ENCODE measurements at regions not wholly inside any gene's neighbourhood (a gene's known extent, or its start where the extent isn't known, plus 50 kb on each side); places are given as distances from the start of the nearest gene placed in this dataset.
"Not testable (repeated sequence)": the region's sequence is repeated elsewhere in the genome, so short reads cannot be mapped to it uniquely, and the experiment has no call there.

- no peaks in the 10 kb centered on the region for H3K36me3 Mint-ChIP-seq (ENCODE audit: low read depth)
- DNase-seq = peak; percentile 5
- H3K9me3 Mint-ChIP-seq = no peaks in the 10 kb centered on the region
- peaks cover 3% of the 10 kb centered on the region for H3K27me3 Mint-ChIP-seq (ENCODE audit: low read depth, poor library complexity)
- peaks cover 11% of the 10 kb centered on the region for H3K4me1 Mint-ChIP-seq
- TF ChIP-seq CTCF (IDR thresholded peaks at IDR 0.05) = no peak
- H3K27ac Mint-ChIP-seq = peak overlapping the region; percentile 13
- H3K4me3 Mint-ChIP-seq = no peak overlapping the region
Observed at GRCh38 chr11:37908219-37908548, 1310.1 kb upstream of the RAG2 start.

- no peak for DNase-seq
- Mint-ChIP-seq H3K9me3 (no peaks in the 10 kb centered on the region), H3K27ac (no peak overlapping the region), H3K27me3 (ENCODE audit: low read depth, poor library complexity) (peaks cover 3% of the 10 kb centered on the region), H3K4me3 (no peak overlapping the region), H3K36me3 (ENCODE audit: low read depth) (no peaks in the 10 kb centered on the region), H3K4me1 (peaks cover 11% of the 10 kb centered on the region)
- TF ChIP-seq CTCF (IDR thresholded peaks at IDR 0.05) = no peak
Observed at GRCh38 chr11:37907436-37908218, 1309.6 kb upstream of the RAG2 start.

DNA sequence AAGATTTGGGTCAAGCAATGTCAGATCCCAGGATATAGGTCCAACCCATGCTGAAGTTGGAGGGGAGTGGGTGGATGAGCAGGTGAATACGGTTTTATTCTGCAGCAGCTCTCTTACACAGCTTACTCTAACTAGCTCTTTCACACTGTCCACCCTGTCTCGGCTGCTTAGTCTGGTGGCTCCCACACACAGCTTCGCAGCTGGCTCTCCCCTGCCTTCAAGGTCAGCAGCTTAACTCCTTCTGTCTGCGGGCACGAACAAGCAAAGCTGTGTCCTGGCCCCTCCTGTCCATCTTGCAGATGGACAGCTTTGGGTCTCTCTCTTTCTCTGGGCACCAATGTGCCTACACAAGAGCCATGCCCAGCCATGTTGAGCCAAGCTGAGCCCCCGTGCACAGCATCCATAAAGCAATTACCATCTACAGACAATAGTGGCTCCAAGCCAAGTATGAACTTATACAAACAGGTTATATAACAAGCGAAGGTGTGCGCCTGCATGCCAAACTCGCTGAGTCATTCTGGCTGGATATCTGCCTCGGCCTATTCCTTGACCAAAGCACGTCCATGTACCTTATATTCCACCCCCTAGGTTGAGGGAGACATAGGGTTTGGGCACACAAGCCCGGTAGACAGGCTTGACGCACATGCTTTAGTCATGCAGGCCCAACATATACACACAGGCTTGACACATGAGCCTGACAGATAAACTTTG is 1307.8 kb upstream of the RAG2 start:
- DNase-seq = no peak
- H3K27ac Mint-ChIP-seq = no peak overlapping the region

DNA sequence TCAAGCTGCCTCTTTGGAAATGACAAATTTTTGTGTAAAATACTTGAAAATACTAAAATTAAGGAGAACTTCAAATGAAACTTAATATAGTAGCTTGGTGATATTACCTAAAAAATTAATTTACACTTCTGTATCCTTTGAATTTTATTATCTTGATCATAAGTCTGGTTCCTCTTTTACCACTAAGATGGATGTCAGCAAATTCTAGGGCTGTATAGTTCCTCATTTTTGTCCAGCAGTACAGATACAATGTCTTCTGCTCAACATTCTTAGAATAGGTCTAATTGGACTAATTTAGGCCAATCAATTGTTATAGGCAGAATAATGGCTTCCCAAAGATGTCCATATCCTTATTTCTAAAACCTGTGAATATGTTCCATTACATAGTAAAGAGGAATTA is 1298.0 kb upstream of the RAG2 start:
- Mint-ChIP-seq H3K27ac (no peak overlapping the region), H3K27me3 (ENCODE audit: low read depth, poor library complexity) (no peaks in the 10 kb centered on the region), H3K4me1 (no peaks in the 10 kb centered on the region), H3K36me3 (ENCODE audit: low read depth) (no peaks in the 10 kb centered on the region), H3K9me3 (peaks cover 45% of the 10 kb centered on the region), H3K4me3 (no peak overlapping the region)
- no peak for TF ChIP-seq CTCF (IDR thresholded peaks at IDR 0.05)
- DNase-seq = no peak

More for the DNA sequence above, 1307.8 kb upstream of the RAG2 start:
- peaks cover 11% of the 10 kb centered on the region for H3K4me1 Mint-ChIP-seq
- H3K9me3 Mint-ChIP-seq = no peaks in the 10 kb centered on the region
- no peak for TF ChIP-seq CTCF (IDR thresholded peaks at IDR 0.05)
- H3K4me3 Mint-ChIP-seq = no peak overlapping the region
- H3K27me3 Mint-ChIP-seq (ENCODE audit: low read depth, poor library complexity) = peaks cover 3% of the 10 kb centered on the region
- H3K36me3 Mint-ChIP-seq (ENCODE audit: low read depth) = no peaks in the 10 kb centered on the region

DNA sequence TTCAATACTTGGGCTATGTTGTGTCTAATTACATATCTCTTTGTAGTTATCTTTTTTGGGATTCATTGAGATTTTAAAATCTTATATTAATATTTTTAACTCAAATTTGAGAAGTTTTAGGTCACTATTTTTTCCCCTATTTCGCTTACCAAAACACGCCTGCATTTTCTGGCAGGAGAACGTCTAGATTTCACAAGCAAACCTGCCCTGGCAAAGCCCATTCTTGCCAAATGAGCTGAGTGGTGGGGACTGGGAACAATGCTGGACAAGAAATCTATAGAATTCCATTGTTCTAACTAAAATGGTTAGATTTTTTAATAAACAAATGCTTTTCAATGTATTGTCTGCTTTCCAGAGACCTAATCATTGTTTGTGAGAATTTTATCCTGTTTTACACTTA is 1283.7 kb upstream of the RAG2 start:
- Mint-ChIP-seq H3K27me3 (ENCODE audit: low read depth, poor library complexity) (no peaks in the 10 kb centered on the region), H3K9me3 (no peaks in the 10 kb centered on the region), H3K36me3 (ENCODE audit: low read depth) (no peaks in the 10 kb centered on the region), H3K27ac (no peak overlapping the region), H3K4me1 (no peaks in the 10 kb centered on the region), H3K4me3 (no peak overlapping the region)
- no peak for DNase-seq
- TF ChIP-seq CTCF (IDR thresholded peaks at IDR 0.05) = no peak

DNA sequence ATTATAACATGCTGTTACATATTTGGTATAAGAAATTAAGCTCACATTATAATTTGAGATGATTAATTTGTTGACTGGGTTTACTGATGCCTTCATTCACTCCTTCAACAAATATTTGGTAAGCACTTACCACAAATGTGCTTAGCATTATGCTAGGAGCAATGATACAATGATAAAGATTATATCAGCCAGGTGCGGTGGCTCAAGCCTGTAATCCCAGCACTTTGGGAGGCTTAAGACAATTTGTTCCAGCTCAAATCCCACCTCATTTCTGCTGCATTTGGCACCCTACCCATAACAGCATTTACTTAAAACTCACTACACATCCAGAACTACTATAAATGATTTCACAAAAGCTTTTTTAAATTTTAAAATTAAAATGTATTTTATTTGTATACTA is 1263.6 kb upstream of the RAG2 start:
- H3K27ac Mint-ChIP-seq = no peak overlapping the region
- H3K9me3 Mint-ChIP-seq = no peaks in the 10 kb centered on the region
- TF ChIP-seq CTCF (IDR thresholded peaks at IDR 0.05) = no peak
- no peak overlapping the region for H3K4me3 Mint-ChIP-seq
- peaks cover 12% of the 10 kb centered on the region for H3K4me1 Mint-ChIP-seq
- DNase-seq = no peak
- no peaks in the 10 kb centered on the region for H3K36me3 Mint-ChIP-seq (ENCODE audit: low read depth)
- H3K27me3 Mint-ChIP-seq (ENCODE audit: low read depth, poor library complexity) = no peaks in the 10 kb centered on the region

GRCh38 chr11:37858806-37859537 is 1260.9 kb upstream of the RAG2 start:
- H3K27ac Mint-ChIP-seq = peak overlapping the region; percentile 81
- not testable (repeated sequence) for H3K27me3 Mint-ChIP-seq (ENCODE audit: low read depth, poor library complexity); H3K36me3 Mint-ChIP-seq (ENCODE audit: low read depth); H3K4me3 Mint-ChIP-seq; DNase-seq; H3K9me3 Mint-ChIP-seq
- peaks cover 12% of the 10 kb centered on the region for H3K4me1 Mint-ChIP-seq
